ENCODE measurements at regions not wholly inside any gene's neighbourhood (a gene's known extent, or its start where the extent isn't known, plus 50 kb on each side); places are given as distances from the start of the nearest gene placed in this dataset.

GRCh38 chr3:171982828-171983227 is 56.5 kb upstream of the FNDC3B start:
- TF ChIP-seq POLR2A (IDR thresholded peaks at IDR 0.05) = no peak
- no peak for TF ChIP-seq POLR2AphosphoS5 (IDR thresholded peaks at IDR 0.05)

Measured in gastroesophageal sphincter (tissue), 2 donors.